Fibroblast of lung (primary cell): ENCODE measurements at regions not wholly inside any gene's neighbourhood (a gene's known extent, or its start where the extent isn't known, plus 50 kb on each side); places are given as distances from the start of the nearest gene placed in this dataset.

Source experiments
- DNase-seq, 2 donors: peaks; one replicate each; pipeline versions ENCODE4 v3.0.0 to v3.0.0-alpha.2; 2010; ENCODE audit warnings: low read depth in 2 of 2
- H2AFZ ChIP-seq: 2 replicates; pipeline ENCODE4 v1.5.1; 2012; ENCODE audit warnings: low read length, control low read depth, inconsistent platforms
- H3K27ac ChIP-seq: 2 replicates; pipeline ENCODE4 v1.5.1; 2011; ENCODE audit warnings: low read length, control low read depth; ENCODE audit not compliant: insufficient read depth
- H3K27me3 ChIP-seq: 2 replicates; pipeline ENCODE4 v1.5.1; 2011; ENCODE audit warnings: mild to moderate bottlenecking, low read length; ENCODE audit not compliant: control insufficient read depth, insufficient read depth
- H3K36me3 ChIP-seq: 2 replicates; pipeline ENCODE4 v1.5.1; 2011; ENCODE audit warnings: low read length; ENCODE audit not compliant: control insufficient read depth, insufficient read depth
- H3K4me1 ChIP-seq: 2 replicates; pipeline ENCODE4 v1.5.1; 2011; ENCODE audit warnings: low read length; ENCODE audit not compliant: control insufficient read depth, insufficient read depth; ENCODE audit errors: extremely low read depth
- H3K4me2 ChIP-seq: 2 replicates; pipeline ENCODE4 v1.5.1; 2011; ENCODE audit warnings: low read length, control low read depth; ENCODE audit not compliant: insufficient read depth; ENCODE audit errors: extremely low read depth
- H3K4me3 ChIP-seq, 4 experiments: fragments of 200-600 bp in 1 of 4; sonication (generic) in 1 of 4; replicated peaks in 1 of 4; 2 replicates each; pipeline ENCODE4 v1.5.1; 2011 to 2016; ENCODE audit warnings: low read length in 4 of 4, low read depth in 3 of 4, mild to moderate bottlenecking in 3 of 4, control low read depth in 2 of 4, inconsistent platforms in 1 of 4, mixed read lengths in 1 of 4; ENCODE audit not compliant: insufficient read depth in 1 of 4; ENCODE audit errors: control extremely low read depth in 1 of 4
- H3K79me2 ChIP-seq: 2 replicates; pipeline ENCODE4 v1.5.1; 2012; ENCODE audit warnings: mild to moderate bottlenecking, low read length, inconsistent platforms; ENCODE audit not compliant: control insufficient read depth, insufficient read depth
- H3K9ac ChIP-seq: 2 replicates; pipeline ENCODE4 v1.5.1; 2011; ENCODE audit warnings: mild to moderate bottlenecking, low read length, control low read depth; ENCODE audit not compliant: insufficient read depth
- H3K9me3 ChIP-seq: 2 replicates; pipeline ENCODE4 v1.5.1; 2012; ENCODE audit warnings: low read depth, low read length; ENCODE audit not compliant: control insufficient read depth, insufficient read depth
- H4K20me1 ChIP-seq: 2 replicates; pipeline ENCODE4 v1.5.1; 2011; ENCODE audit warnings: low read length; ENCODE audit not compliant: control insufficient read depth, insufficient read depth; ENCODE audit errors: extremely low read depth
- EZH2 ChIP-seq: IDR thresholded peaks from 2 replicates; pipeline ENCODE4 v1.5.1; 2012; ENCODE audit warnings: low read length, control low read depth, mild to moderate bottlenecking; ENCODE audit errors: missing control alignments
- TF ChIP-seq, protein P1 (sequence below), 2 donors: IDR thresholded peaks in 1 of 2; conservative IDR thresholded peaks in 1 of 2; 1 replicate in 1 of 2; 2 replicates in 1 of 2; pipeline ENCODE4 v1.5.1; 2011 to 2012; ENCODE audit warnings: low read length in 2 of 2, control low read depth in 1 of 2, inconsistent platforms in 1 of 2, low read depth in 1 of 2, mild to moderate bottlenecking in 1 of 2

DNA sequence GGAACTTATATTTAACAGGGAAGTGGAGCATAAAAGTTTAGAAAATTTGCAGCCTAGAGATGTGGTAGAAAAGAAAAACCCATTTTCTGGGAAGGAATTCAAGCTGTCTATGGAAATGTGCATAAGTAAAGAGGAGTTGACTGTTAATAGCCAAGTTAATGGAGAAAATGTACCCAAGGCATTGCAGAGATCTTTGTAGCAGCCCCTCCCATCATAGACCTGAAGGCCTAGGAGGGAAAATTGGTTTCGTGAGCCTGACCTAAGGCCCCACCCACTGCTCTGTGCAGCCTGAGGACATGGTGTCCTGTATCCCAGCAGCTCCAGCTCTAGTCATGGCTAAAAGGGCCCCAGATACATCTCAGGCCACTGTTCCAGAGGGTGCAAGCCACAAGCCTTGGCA lies 772.4 kb upstream of the RIOK2 start:
- no peak overlapping the region for H3K9ac ChIP-seq
- H3K27ac ChIP-seq, result no peak overlapping the region
- no peaks in the 10 kb centered on the region for H3K9me3 ChIP-seq
- no peaks in the 10 kb centered on the region for H3K4me1 ChIP-seq
- H3K4me3 ChIP-seq, result no peak overlapping the region
- H3K79me2 ChIP-seq, result no peaks in the 10 kb centered on the region
- TF ChIP-seq, protein P1, sequence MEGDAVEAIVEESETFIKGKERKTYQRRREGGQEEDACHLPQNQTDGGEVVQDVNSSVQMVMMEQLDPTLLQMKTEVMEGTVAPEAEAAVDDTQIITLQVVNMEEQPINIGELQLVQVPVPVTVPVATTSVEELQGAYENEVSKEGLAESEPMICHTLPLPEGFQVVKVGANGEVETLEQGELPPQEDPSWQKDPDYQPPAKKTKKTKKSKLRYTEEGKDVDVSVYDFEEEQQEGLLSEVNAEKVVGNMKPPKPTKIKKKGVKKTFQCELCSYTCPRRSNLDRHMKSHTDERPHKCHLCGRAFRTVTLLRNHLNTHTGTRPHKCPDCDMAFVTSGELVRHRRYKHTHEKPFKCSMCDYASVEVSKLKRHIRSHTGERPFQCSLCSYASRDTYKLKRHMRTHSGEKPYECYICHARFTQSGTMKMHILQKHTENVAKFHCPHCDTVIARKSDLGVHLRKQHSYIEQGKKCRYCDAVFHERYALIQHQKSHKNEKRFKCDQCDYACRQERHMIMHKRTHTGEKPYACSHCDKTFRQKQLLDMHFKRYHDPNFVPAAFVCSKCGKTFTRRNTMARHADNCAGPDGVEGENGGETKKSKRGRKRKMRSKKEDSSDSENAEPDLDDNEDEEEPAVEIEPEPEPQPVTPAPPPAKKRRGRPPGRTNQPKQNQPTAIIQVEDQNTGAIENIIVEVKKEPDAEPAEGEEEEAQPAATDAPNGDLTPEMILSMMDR (conservative IDR thresholded peaks at IDR 0.05 in 1 of 2, IDR thresholded peaks at IDR 0.05 in 1 of 2; ENCODE audit: low read depth in 1 of 2, low read length in 2 of 2), result no peak
- no peak for TF ChIP-seq EZH2
- no peak for DNase-seq
- no peak overlapping the region for H3K4me2 ChIP-seq
- H3K36me3 ChIP-seq, result no peaks in the 10 kb centered on the region
- H2AFZ ChIP-seq, result no peak overlapping the region
- H3K27me3 ChIP-seq, result no peaks in the 10 kb centered on the region
- H4K20me1 ChIP-seq, result no peaks in the 10 kb centered on the region

DNA sequence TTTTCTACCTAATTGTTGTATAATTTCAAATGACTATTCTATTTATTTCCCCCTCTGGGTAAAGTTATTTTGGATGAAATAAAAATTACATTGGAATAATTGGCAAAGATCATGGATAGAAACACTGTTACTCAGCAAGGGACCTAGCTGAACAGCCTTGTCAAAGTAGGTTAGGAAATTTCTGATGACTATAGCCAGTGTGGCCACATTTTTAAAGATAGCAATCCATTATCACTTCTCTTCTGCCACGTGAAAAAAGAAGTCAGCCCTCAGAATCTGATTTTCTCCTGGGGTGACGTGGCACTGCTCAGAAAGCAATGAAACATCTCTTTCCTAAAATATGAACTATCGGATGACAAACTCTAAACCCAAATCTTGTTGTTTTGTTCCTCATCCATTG lies 784.2 kb upstream of the RIOK2 start:
- Histone ChIP-seq H2AFZ (no peak overlapping the region), H4K20me1 (no peaks in the 10 kb centered on the region), H3K36me3 (no peaks in the 10 kb centered on the region), H3K4me2 (no peak overlapping the region), H3K27ac (no peak overlapping the region), H3K4me1 (no peaks in the 10 kb centered on the region), H3K9me3 (no peaks in the 10 kb centered on the region), H3K79me2 (no peaks in the 10 kb centered on the region), H3K9ac (no peak overlapping the region), H3K27me3 (no peaks in the 10 kb centered on the region), H3K4me3 (no peak overlapping the region)
- TF ChIP-seq EZH2, result no peak
- TF ChIP-seq, protein P1 (conservative IDR thresholded peaks at IDR 0.05 in 1 of 2, IDR thresholded peaks at IDR 0.05 in 1 of 2; ENCODE audit: low read depth in 1 of 2, low read length in 2 of 2), result no peak
- DNase-seq, result no peak

DNA sequence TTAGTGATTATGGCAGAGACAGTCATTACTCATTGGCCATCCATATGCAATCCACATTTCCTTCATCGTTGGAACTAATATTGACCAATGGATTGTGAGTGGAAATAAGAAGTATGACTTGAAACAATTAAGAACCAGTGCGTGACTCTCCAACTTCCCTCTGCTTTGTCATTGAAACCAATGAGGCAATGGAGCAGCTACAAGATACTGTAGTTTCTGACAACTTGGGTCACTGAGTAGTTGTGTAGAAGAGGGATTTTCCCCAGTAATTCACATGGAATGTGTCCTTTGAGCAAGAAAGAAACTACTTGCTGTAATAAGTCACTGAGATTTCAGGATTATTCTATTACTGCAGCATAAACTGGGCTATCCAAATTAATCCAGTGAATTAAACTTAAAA lies 785.3 kb upstream of the RIOK2 start:
- no peak for DNase-seq
- Histone ChIP-seq H3K36me3 (no peaks in the 10 kb centered on the region), H3K9ac (no peak overlapping the region), H3K27me3 (no peaks in the 10 kb centered on the region), H4K20me1 (no peaks in the 10 kb centered on the region), H3K4me2 (no peak overlapping the region), H3K4me1 (no peaks in the 10 kb centered on the region), H3K9me3 (no peaks in the 10 kb centered on the region), H3K4me3 (no peak overlapping the region), H2AFZ (no peak overlapping the region), H3K79me2 (no peaks in the 10 kb centered on the region), H3K27ac (no peak overlapping the region)
- TF ChIP-seq, protein P1 (conservative IDR thresholded peaks at IDR 0.05 in 1 of 2, IDR thresholded peaks at IDR 0.05 in 1 of 2; ENCODE audit: low read depth in 1 of 2, low read length in 2 of 2), result no peak
- no peak for TF ChIP-seq EZH2
